ENCODE measurements at regions not wholly inside any gene's neighbourhood (a gene's known extent, or its start where the extent isn't known, plus 50 kb on each side); places are given as distances from the start of the nearest gene placed in this dataset.

DNA sequence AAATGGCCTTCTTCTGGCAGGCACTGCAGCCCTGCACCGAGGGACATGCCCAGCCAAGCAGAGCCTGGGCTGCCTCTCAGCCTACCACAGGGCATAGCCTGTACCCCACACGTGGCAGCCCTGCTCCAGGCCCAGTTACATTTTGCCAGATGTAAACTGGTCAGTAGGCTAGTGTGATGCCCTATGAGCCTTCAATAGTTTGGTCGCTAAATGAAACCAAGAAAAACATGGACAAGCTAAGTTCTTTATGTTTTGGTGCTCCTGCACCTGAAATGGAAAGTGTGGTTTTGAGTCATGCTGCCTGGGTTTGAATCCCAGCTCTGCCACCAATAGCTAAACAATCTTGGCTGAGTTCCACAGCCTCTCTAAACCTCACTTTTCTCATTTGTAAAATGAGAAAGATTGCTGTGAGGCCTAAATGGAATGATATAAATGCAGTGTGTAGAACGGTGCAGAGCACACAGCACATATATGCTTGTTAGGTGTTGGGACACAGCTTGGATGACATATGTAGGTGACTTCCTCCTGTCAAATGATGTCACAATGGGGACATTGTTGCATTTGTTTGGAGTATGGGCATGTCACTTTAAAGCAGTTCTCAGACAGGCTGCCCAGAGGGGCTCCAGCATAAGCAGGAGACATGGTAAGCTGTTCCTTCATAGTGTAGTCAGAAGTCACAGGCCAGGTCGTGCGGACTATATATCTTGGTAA is 57.4 kb downstream of the ZBTB38 start:
- Mint-ChIP-seq H3K4me3 (no peak overlapping the region), H3K27ac (peak overlapping the region; percentile 86), H3K9me3 (no peaks in the 10 kb centered on the region), H3K27me3 (ENCODE audit: low read depth) (no peaks in the 10 kb centered on the region), H3K36me3 (peaks cover 13% of the 10 kb centered on the region), H3K4me1 (peaks cover 25% of the 10 kb centered on the region)
- DNase-seq (ENCODE audit: low spot score in 2 of 2, unreplicated experiment in 2 of 2), result peak in 1 of 2 experiments; percentile 26
- TF ChIP-seq, protein P1, sequence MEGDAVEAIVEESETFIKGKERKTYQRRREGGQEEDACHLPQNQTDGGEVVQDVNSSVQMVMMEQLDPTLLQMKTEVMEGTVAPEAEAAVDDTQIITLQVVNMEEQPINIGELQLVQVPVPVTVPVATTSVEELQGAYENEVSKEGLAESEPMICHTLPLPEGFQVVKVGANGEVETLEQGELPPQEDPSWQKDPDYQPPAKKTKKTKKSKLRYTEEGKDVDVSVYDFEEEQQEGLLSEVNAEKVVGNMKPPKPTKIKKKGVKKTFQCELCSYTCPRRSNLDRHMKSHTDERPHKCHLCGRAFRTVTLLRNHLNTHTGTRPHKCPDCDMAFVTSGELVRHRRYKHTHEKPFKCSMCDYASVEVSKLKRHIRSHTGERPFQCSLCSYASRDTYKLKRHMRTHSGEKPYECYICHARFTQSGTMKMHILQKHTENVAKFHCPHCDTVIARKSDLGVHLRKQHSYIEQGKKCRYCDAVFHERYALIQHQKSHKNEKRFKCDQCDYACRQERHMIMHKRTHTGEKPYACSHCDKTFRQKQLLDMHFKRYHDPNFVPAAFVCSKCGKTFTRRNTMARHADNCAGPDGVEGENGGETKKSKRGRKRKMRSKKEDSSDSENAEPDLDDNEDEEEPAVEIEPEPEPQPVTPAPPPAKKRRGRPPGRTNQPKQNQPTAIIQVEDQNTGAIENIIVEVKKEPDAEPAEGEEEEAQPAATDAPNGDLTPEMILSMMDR (IDR thresholded peaks at IDR 0.05; ENCODE audit: unreplicated experiment), result no peak

- TF ChIP-seq, protein P1 (IDR thresholded peaks at IDR 0.05; ENCODE audit: unreplicated experiment), result no peak
- no peaks in the 10 kb centered on the region for H3K9me3 Mint-ChIP-seq
- H3K4me1 Mint-ChIP-seq, result peaks cover 25% of the 10 kb centered on the region
- H3K27ac Mint-ChIP-seq, result peak overlapping the region; percentile 86
- H3K27me3 Mint-ChIP-seq (ENCODE audit: low read depth), result no peaks in the 10 kb centered on the region
- H3K36me3 Mint-ChIP-seq, result peaks cover 13% of the 10 kb centered on the region
- DNase-seq (ENCODE audit: low spot score in 2 of 2, unreplicated experiment in 2 of 2), result peak in 1 of 2 experiments; percentile 47
- H3K4me3 Mint-ChIP-seq, result peak overlapping the region; percentile 6
Measured at GRCh38 chr3:141426404-141427034, 58.2 kb downstream of the ZBTB38 start.

- peaks cover 13% of the 10 kb centered on the region for H3K36me3 Mint-ChIP-seq
- TF ChIP-seq, protein P1 (IDR thresholded peaks at IDR 0.05; ENCODE audit: unreplicated experiment), result no peak
- no peaks in the 10 kb centered on the region for H3K27me3 Mint-ChIP-seq (ENCODE audit: low read depth)
- H3K4me1 Mint-ChIP-seq, result peaks cover 29% of the 10 kb centered on the region
- no peaks in the 10 kb centered on the region for H3K9me3 Mint-ChIP-seq
- no peak overlapping the region for H3K27ac Mint-ChIP-seq
- peak in 1 of 2 experiments; percentile 31 for DNase-seq (ENCODE audit: low spot score in 2 of 2, unreplicated experiment in 2 of 2)
- H3K4me3 Mint-ChIP-seq, result no peak overlapping the region
Measured at GRCh38 chr3:141427764-141428163, 59.1 kb upstream of the RASA2 start.

- TF ChIP-seq, protein P1 (IDR thresholded peaks at IDR 0.05; ENCODE audit: unreplicated experiment), result no peak
- H3K36me3 Mint-ChIP-seq, result peaks cover 10% of the 10 kb centered on the region
- no peaks in the 10 kb centered on the region for H3K27me3 Mint-ChIP-seq (ENCODE audit: low read depth)
- peaks cover 34% of the 10 kb centered on the region for H3K4me1 Mint-ChIP-seq
- H3K27ac Mint-ChIP-seq, result peak overlapping the region; percentile 31
- peak in 1 of 2 experiments; percentile 17 for DNase-seq (ENCODE audit: low spot score in 2 of 2, unreplicated experiment in 2 of 2)
- no peaks in the 10 kb centered on the region for H3K9me3 Mint-ChIP-seq
- no peak overlapping the region for H3K4me3 Mint-ChIP-seq
Measured at GRCh38 chr3:141429371-141430035, 57.3 kb upstream of the RASA2 start.

GRCh38 chr3:141430316-141430715 is 56.5 kb upstream of the RASA2 start:
- DNase-seq (ENCODE audit: low spot score in 2 of 2, unreplicated experiment in 2 of 2), result peak in 1 of 2 experiments; percentile 22
- Mint-ChIP-seq H3K9me3 (no peaks in the 10 kb centered on the region), H3K36me3 (peaks cover 10% of the 10 kb centered on the region), H3K27me3 (ENCODE audit: low read depth) (no peaks in the 10 kb centered on the region), H3K4me1 (peaks cover 32% of the 10 kb centered on the region), H3K4me3 (no peak overlapping the region), H3K27ac (no peak overlapping the region)
- TF ChIP-seq, protein P1 (IDR thresholded peaks at IDR 0.05; ENCODE audit: unreplicated experiment), result no peak

Measured in mesothelial cell of epicardium (in vitro differentiated cells).